ENCODE measurements at regions not wholly inside any gene's neighbourhood (a gene's known extent, or its start where the extent isn't known, plus 50 kb on each side); places are given as distances from the start of the nearest gene placed in this dataset.

DNA sequence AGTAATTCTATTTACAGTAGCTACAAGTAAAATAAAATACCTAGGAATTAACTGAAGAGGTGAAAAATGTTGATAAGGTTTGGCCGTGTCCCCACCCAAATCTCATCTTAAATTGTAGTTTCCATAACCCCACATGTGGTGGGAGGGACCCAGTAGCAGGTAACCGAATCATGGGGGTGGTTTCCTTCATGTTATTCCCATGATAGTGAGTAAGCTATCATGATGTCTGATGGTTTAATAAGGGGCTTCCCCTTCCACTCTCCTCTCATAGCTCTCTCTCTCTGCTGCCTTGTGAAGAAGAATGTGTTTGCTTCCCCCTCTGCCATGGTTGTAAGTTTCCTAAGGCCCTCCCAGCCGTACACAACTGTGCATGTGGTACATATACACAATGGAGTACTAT is 1170.7 kb downstream of the BCL11B start:
- no peaks in the 10 kb centered on the region for H3K27me3 ChIP-seq (replicated peaks; ENCODE audit: insufficient read depth)
- H3K27ac ChIP-seq, result no peak overlapping the region
- WGBS, result 68% methylated on average over 3 of the region's 3 CpGs
- DNase-seq (ENCODE audit: low spot score), result no peak
- H3K36me3 ChIP-seq, result no peaks in the 10 kb centered on the region
- TF ChIP-seq, protein P1, sequence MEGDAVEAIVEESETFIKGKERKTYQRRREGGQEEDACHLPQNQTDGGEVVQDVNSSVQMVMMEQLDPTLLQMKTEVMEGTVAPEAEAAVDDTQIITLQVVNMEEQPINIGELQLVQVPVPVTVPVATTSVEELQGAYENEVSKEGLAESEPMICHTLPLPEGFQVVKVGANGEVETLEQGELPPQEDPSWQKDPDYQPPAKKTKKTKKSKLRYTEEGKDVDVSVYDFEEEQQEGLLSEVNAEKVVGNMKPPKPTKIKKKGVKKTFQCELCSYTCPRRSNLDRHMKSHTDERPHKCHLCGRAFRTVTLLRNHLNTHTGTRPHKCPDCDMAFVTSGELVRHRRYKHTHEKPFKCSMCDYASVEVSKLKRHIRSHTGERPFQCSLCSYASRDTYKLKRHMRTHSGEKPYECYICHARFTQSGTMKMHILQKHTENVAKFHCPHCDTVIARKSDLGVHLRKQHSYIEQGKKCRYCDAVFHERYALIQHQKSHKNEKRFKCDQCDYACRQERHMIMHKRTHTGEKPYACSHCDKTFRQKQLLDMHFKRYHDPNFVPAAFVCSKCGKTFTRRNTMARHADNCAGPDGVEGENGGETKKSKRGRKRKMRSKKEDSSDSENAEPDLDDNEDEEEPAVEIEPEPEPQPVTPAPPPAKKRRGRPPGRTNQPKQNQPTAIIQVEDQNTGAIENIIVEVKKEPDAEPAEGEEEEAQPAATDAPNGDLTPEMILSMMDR (IDR thresholded peaks at IDR 0.05), result no peak
- TF ChIP-seq POLR2AphosphoS5 (IDR thresholded peaks at IDR 0.05), result no peak
- TF ChIP-seq POLR2A (IDR thresholded peaks at IDR 0.05), result no peak
- no peaks in the 10 kb centered on the region for H3K4me1 ChIP-seq (replicated peaks)
- intact Hi-C loops (cut with DNase I), result no loop called here
- no peaks in the 10 kb centered on the region for H3K9me3 ChIP-seq
- no peak overlapping the region for H3K4me3 ChIP-seq

DNA sequence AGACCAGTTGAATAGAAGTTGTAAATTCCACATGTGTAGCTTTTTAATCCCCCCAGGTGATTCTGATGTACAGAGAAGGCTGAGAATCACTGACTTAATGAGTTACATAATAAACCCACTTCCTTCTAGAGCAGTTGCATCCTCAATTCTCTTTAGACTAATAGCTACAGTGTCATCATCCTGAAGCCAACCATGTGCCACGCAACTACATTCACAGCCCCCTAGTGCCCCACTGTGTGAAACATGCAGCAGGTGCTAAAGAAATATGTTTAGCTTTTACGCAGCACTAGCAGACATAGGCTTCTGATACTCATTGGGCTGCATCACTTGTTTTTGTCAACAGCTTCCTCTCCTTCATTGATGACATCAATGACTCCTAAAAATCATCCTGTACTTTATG is 1168.3 kb downstream of the BCL11B start:
- H3K4me3 ChIP-seq, result no peak overlapping the region
- 77% methylated on average over 2 of the region's 2 CpGs for WGBS
- no peak overlapping the region for H3K27ac ChIP-seq
- TF ChIP-seq POLR2A (IDR thresholded peaks at IDR 0.05) (no peak), POLR2AphosphoS5 (IDR thresholded peaks at IDR 0.05) (no peak)
- TF ChIP-seq, protein P1 (IDR thresholded peaks at IDR 0.05), result no peak
- H3K27me3 ChIP-seq (replicated peaks; ENCODE audit: insufficient read depth), result no peaks in the 10 kb centered on the region
- intact Hi-C loops (cut with DNase I), result no loop called here
- DNase-seq (ENCODE audit: low spot score), result no peak
- no peaks in the 10 kb centered on the region for H3K9me3 ChIP-seq
- H3K36me3 ChIP-seq, result no peaks in the 10 kb centered on the region
- H3K4me1 ChIP-seq (replicated peaks), result no peaks in the 10 kb centered on the region

DNA sequence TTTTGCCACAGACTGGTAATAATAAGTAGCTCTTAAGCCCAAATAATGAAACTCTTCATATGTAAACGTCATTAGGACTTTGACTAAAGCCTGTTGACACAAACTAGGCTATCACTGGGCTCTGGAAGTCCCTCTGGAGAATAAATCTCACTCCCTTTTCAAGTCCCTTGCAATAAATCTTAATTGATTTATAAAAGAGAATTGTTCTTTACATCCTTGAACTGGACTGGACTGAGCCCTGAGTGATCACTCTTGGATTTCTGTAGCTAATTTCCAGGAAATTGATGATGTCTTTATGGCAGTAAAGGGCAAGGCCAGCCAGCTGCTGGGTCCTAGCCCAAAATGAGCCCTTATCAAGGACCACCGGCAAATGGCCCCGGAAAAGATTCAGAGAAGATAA is 1162.7 kb downstream of the BCL11B start:
- 39% methylated on average over 3 of the region's 3 CpGs for WGBS
- intact Hi-C loops (cut with DNase I), result no loop called here
- Histone ChIP-seq H3K4me1 (replicated peaks) (no peaks in the 10 kb centered on the region), H3K27ac (no peak overlapping the region), H3K36me3 (no peaks in the 10 kb centered on the region), H3K9me3 (no peaks in the 10 kb centered on the region), H3K27me3 (replicated peaks; ENCODE audit: insufficient read depth) (no peaks in the 10 kb centered on the region), H3K4me3 (no peak overlapping the region)
- no peak for DNase-seq (ENCODE audit: low spot score)
- TF ChIP-seq, protein P1 (IDR thresholded peaks at IDR 0.05), result no peak
- TF ChIP-seq POLR2A (IDR thresholded peaks at IDR 0.05) (no peak), POLR2AphosphoS5 (IDR thresholded peaks at IDR 0.05) (no peak)

DNA sequence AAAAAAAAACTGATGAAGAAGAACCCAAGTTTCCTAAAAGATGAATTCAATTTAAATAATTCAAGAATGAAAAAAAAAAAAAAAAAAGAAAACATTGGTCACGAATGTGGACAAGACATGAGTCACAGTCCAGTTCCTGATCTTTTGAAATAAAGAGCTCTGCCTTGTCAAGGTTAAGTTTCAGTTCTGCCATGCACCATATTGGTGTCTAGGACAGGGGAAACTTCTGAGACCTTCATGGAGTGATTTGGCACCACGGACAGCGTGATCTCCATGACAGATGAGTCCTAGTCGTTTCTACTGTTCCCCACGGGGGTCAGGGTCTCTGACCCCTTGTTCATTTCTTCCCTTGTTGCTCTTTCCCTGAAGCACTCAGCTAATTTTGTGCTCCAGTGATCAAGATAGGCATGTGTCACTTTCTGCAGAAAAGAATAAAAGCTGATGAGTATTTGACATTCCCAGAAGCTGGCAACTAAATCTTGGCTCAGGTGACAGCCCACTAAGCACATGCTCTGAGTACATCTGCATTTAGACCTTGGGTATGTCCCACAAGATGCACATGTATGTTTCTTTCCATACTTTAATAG is 1159.7 kb downstream of the BCL11B start:
- Histone ChIP-seq H3K27ac (no peak overlapping the region), H3K9me3 (no peaks in the 10 kb centered on the region), H3K4me1 (replicated peaks) (no peaks in the 10 kb centered on the region), H3K36me3 (no peaks in the 10 kb centered on the region), H3K4me3 (no peak overlapping the region), H3K27me3 (replicated peaks; ENCODE audit: insufficient read depth) (no peaks in the 10 kb centered on the region)
- WGBS, result 49% methylated on average over 5 of the region's 5 CpGs
- TF ChIP-seq POLR2A (IDR thresholded peaks at IDR 0.05) (no peak), POLR2AphosphoS5 (IDR thresholded peaks at IDR 0.05) (no peak)
- TF ChIP-seq, protein P1 (IDR thresholded peaks at IDR 0.05), result no peak
- no peak for DNase-seq (ENCODE audit: low spot score)
- intact Hi-C loops (cut with DNase I), result no loop called here

DNA sequence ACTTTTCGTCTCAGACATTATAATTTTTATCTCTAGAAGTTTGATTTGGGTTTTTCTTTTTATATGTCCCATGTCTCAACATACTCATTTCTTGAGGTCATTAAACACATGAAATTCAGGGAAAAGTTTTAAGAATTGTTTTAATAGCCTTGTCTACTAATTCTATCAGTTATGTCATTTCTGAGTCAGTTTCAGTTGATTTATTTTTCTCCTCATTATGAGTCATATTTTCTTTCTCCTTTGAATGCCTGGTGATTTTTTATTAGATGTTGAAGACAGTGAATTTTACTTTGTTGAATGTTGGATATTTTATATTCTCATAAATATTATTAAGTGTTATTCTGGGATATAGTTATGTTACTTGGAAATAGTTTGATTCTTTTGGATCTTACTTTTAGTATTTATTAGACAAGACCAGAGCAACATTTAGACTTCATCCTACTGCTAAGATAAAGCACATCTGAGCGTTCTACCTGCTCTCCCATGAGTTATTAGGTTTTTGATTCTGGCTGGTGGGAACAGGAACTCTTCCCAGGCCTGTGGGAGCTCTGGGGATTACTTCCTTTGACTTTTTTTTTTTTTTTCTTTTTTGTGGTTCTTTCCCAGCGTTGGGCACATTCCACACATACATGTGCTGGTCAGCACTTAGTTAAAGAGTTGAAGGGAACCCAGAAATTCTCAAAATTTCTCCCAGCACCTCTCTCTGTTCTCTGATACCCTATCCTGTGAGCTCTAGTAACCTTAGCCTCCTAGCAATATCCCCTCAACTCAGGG is 1157.7 kb downstream of the BCL11B start:
- Histone ChIP-seq H3K27me3 (replicated peaks; ENCODE audit: insufficient read depth) (no peaks in the 10 kb centered on the region), H3K4me3 (no peak overlapping the region), H3K4me1 (replicated peaks) (no peaks in the 10 kb centered on the region), H3K36me3 (no peaks in the 10 kb centered on the region), H3K9me3 (no peaks in the 10 kb centered on the region), H3K27ac (no peak overlapping the region)
- DNase-seq (ENCODE audit: low spot score), result no peak
- intact Hi-C loops (cut with DNase I), result no loop called here
- 50% methylated on average over 3 of the region's 3 CpGs for WGBS
- TF ChIP-seq POLR2AphosphoS5 (IDR thresholded peaks at IDR 0.05) (no peak), POLR2A (IDR thresholded peaks at IDR 0.05) (no peak)
- TF ChIP-seq, protein P1 (IDR thresholded peaks at IDR 0.05), result no peak

Measured in prostate gland (tissue), 2 donors.